Uterus (tissue), 3 donors: ENCODE measurements at regions not wholly inside any gene's neighbourhood (a gene's known extent, or its start where the extent isn't known, plus 50 kb on each side); places are given as distances from the start of the nearest gene placed in this dataset.

Experiments
- DNase-seq, 2 donors: peaks; one replicate each; pipeline ENCODE4 v3.0.0-alpha.2; 2019 to 2020
- H3K27ac ChIP-seq, 2 donors: fragments of 200-600 bp; sonication (generic); 1 replicate in 1 of 2; 2 replicates in 1 of 2; pipeline ENCODE4 v1.5.1; 2016 to 2018
- H3K27me3 ChIP-seq, 2 donors: fragments of 200-600 bp; sonication (generic); one replicate each; pipeline ENCODE4 v1.5.1; 2018 to 2019; ENCODE audit warnings: control low read depth in 1 of 2
- H3K36me3 ChIP-seq, 2 donors: fragments of 200-600 bp; sonication (generic); one replicate each; pipeline ENCODE4 v1.5.1; 2019; ENCODE audit warnings: control low read depth in 1 of 2
- H3K4me1 ChIP-seq, 2 donors: fragments of 200-600 bp; sonication (generic); one replicate each; pipeline ENCODE4 v1.5.1; 2018 to 2019; ENCODE audit warnings: control low read depth in 1 of 2
- H3K4me3 ChIP-seq, 2 donors: fragments of 200-600 bp; sonication (generic); 1 replicate in 1 of 2; 2 replicates in 1 of 2; pipeline ENCODE4 v1.5.1; 2018 to 2019; ENCODE audit warnings: mild to moderate bottlenecking in 1 of 2
- H3K9me3 ChIP-seq, 2 donors: fragments of 200-600 bp; sonication (generic); one replicate each; pipeline ENCODE4 v1.5.1; 2019; ENCODE audit warnings: control low read depth in 1 of 2
- CTCF ChIP-seq, 4 experiments: fragments of 200-600 bp in 2 of 4; fragments of 450-650 bp in 2 of 4; sonication (generic) in 2 of 4; IDR thresholded peaks; one replicate each; pipeline ENCODE4 v1.5.1; 2016 to 2019; ENCODE audit warnings: antibody characterized with exemption in 4 of 4, mild to moderate bottlenecking in 2 of 4, moderate library complexity in 1 of 4
- POLR2A ChIP-seq, 2 donors: fragments of 450-650 bp; IDR thresholded peaks; one replicate each; pipeline ENCODE4 v1.6.1; 2016; ENCODE audit warnings: antibody characterized with exemption in 2 of 2, mild to moderate bottlenecking in 1 of 2, moderate library complexity in 1 of 2
- intact Hi-C: fragments of 100-400 bp; cut with DNase I; formaldehyde crosslinking; loops from one replicate; pipeline ENCODE4 v1.15.1; 2023; ENCODE audit warnings: low total_unique reads
- donor health status: DM: yes; HTN: yes; CAD: no.

DNA sequence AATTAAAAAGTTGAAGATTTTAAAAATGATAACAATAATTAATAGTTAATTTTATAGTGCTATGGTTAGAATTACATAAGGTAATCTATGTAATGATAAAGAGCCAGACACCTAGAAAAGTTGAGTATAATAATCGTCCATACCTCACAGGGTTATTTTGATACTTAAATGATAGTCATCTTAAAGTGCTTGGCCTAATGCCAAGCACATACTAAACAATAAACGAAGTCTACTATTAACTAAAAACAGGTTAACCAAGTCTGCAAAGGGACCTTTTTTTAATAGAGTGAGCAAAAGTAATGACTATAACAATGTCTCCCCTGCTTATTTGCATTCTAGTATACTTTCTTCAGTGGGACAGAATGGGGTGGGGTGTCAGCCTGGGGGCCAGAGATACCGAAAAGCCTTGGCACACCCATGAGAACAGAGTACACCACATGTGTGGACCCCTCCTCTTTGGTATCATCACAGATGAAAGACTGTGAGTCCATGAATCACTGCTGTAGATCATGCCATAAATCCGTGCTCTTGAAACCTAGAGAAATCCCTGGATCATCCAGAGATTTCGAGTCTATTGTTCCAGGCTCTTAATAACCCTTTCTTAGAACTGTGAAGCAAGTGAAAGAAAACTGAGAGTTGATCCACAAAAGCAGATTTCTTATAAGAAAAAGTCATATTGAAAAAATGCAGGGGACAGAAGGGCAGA is 249.5 kb downstream of the PRELID2 start:
- Histone ChIP-seq H3K4me1 (no peaks in the 10 kb centered on the region), H3K36me3 (no peaks in the 10 kb centered on the region), H3K27ac (no peak overlapping the region), H3K9me3 (peaks cover 0 to 6% of the 10 kb centered on the region in 2 donors), H3K27me3 (no peaks in the 10 kb centered on the region), H3K4me3 (no peak overlapping the region)
- no peak for DNase-seq
- TF ChIP-seq CTCF (IDR thresholded peaks at IDR 0.05): no peak
- no peak for TF ChIP-seq POLR2A (IDR thresholded peaks at IDR 0.05)
- intact Hi-C loops: no loop called here

GRCh38 chr5:145579301-145579700 is 255.8 kb downstream of the PRELID2 start:
- intact Hi-C loops: no loop called here
- no peaks in the 10 kb centered on the region for H3K4me1 ChIP-seq
- no peak for DNase-seq
- no peaks in the 10 kb centered on the region for H3K36me3 ChIP-seq
- no peak overlapping the region for H3K4me3 ChIP-seq
- no peak for TF ChIP-seq CTCF (IDR thresholded peaks at IDR 0.05)
- no peak for TF ChIP-seq POLR2A (IDR thresholded peaks at IDR 0.05)
- H3K9me3 ChIP-seq: peaks cover 0 to 10% of the 10 kb centered on the region in 2 donors
- no peak overlapping the region for H3K27ac ChIP-seq
- H3K27me3 ChIP-seq: no peaks in the 10 kb centered on the region

- intact Hi-C loops: no loop called here
- no peak for TF ChIP-seq CTCF (IDR thresholded peaks at IDR 0.05)
- no peak for TF ChIP-seq POLR2A (IDR thresholded peaks at IDR 0.05)
Measured at GRCh38 chr5:145574889-145575573, 260.1 kb downstream of the PRELID2 start.

GRCh38 chr5:145568581-145568980 is 266.6 kb downstream of the PRELID2 start:
- no peaks in the 10 kb centered on the region for H3K27me3 ChIP-seq
- no peaks in the 10 kb centered on the region for H3K9me3 ChIP-seq
- no peaks in the 10 kb centered on the region for H3K36me3 ChIP-seq
- H3K27ac ChIP-seq: no peak overlapping the region
- TF ChIP-seq POLR2A (IDR thresholded peaks at IDR 0.05) (no peak), CTCF (IDR thresholded peaks at IDR 0.05) (no peak)
- intact Hi-C loops: no loop called here
- H3K4me3 ChIP-seq: no peak overlapping the region
- H3K4me1 ChIP-seq: no peaks in the 10 kb centered on the region
- no peak for DNase-seq

More at GRCh38 chr5:145574889-145575573, 260.1 kb downstream of the PRELID2 start:
- Histone ChIP-seq H3K27me3 (no peaks in the 10 kb centered on the region), H3K9me3 (peaks cover 0 to 4% of the 10 kb centered on the region in 2 donors), H3K4me1 (no peaks in the 10 kb centered on the region), H3K4me3 (no peak overlapping the region), H3K36me3 (no peaks in the 10 kb centered on the region), H3K27ac (no peak overlapping the region)
- DNase-seq: no peak

DNA sequence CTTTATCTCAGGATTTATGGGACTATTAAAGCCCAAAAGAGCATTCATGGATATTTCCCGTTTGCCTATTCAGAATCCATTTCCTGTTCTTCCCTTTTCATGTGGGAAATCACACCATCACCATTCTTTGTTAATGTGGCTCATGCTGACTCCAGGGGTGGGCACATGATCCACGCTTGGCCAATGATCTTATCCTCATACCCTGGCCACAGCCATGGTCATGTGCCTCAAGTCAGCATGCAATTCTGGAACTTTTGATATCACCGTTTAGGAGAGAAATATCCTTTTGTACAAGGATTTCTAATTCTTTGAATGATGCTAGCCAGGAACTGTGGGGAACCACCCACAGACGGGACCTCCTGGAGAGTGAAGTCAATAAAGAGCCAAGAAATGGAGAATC is 272.2 kb downstream of the PRELID2 start:
- no peak for TF ChIP-seq POLR2A (IDR thresholded peaks at IDR 0.05)
- no peak for TF ChIP-seq CTCF (IDR thresholded peaks at IDR 0.05)
- H3K36me3 ChIP-seq: no peaks in the 10 kb centered on the region
- no peaks in the 10 kb centered on the region for H3K4me1 ChIP-seq
- no peak overlapping the region for H3K4me3 ChIP-seq
- DNase-seq: no peak
- no peaks in the 10 kb centered on the region for H3K9me3 ChIP-seq
- H3K27me3 ChIP-seq: no peaks in the 10 kb centered on the region
- intact Hi-C loops: no loop called here
- no peak overlapping the region for H3K27ac ChIP-seq
